WERI-Rb-1 (cell line): ENCODE measurements at regions not wholly inside any gene's neighbourhood (a gene's known extent, or its start where the extent isn't known, plus 50 kb on each side); places are given as distances from the start of the nearest gene placed in this dataset.

Source experiments
- DNase-seq: peaks from one replicate; pipeline ENCODE4 v3.0.0-alpha.2; 2020
- H3K27ac ChIP-seq: fragments of 250-450 bp; sonication (Bioruptor Pico); 2 replicates; pipeline ENCODE4 v1.5.1; 2020; ENCODE audit warnings: mild to moderate bottlenecking, moderate library complexity
- H3K27me3 ChIP-seq: fragments of 250-450 bp; sonication (Bioruptor Pico); 2 replicates; pipeline ENCODE4 v1.5.1; 2021; ENCODE audit warnings: mild to moderate bottlenecking, low read depth, moderate library complexity; ENCODE audit not compliant: insufficient read depth, severe bottlenecking
- H3K36me3 ChIP-seq: fragments of 250-450 bp; sonication (Bioruptor Pico); 2 replicates; pipeline ENCODE4 v1.5.1; 2020; ENCODE audit warnings: mild to moderate bottlenecking, moderate library complexity
- H3K4me3 ChIP-seq: 2 replicates; pipeline ENCODE4 v1.5.1; 2011; ENCODE audit warnings: low read depth, mild to moderate bottlenecking, control low read depth, low read length
- H3K9me3 ChIP-seq: fragments of 250-450 bp; sonication (Bioruptor Pico); 2 replicates; pipeline ENCODE4 v1.5.1; 2021; ENCODE audit warnings: mild to moderate bottlenecking, moderate library complexity; ENCODE audit not compliant: severe bottlenecking
- CTCF ChIP-seq: IDR thresholded peaks from 2 replicates; pipeline ENCODE4 v1.5.1; 2011; ENCODE audit warnings: low read depth, mild to moderate bottlenecking, control low read depth, inconsistent platforms, low read length

DNA sequence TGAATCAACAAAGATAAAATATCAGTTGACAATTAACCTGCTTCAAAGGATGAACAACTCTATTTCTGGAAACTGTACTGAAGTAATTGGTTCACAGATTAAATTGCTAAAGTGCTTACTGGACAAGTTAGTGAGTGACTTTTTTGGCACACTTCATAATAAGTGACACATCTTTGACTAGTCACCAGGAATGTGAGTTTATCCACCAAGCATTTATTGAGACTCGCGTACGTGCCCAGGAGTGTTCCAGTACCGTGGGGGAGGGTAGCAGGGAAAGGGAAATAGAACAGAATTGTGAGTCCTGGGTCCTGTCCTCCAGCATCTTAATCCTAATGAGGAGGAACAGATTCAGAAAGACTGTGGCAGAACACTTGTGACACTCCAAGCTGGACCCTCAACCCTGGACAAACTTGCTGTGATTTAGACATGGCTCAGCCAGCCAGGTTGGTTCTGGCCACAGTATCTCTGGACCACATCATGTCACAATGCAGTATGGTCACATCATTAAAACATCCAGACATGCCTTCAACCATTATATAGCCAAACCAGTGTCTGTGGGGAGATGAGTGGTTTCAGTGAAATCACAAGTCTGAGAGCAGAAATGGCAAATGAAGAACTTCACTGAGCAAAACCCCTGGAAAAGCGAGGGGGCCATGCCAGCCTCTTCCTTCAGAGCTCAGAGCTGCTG is 623.1 kb downstream of the BNC2 start:
- Histone ChIP-seq H3K27me3 (no peaks in the 10 kb centered on the region), H3K9me3 (no peaks in the 10 kb centered on the region), H3K27ac (no peak overlapping the region), H3K36me3 (no peaks in the 10 kb centered on the region), H3K4me3 (no peak overlapping the region)
- no peak for DNase-seq
- no peak for TF ChIP-seq CTCF

DNA sequence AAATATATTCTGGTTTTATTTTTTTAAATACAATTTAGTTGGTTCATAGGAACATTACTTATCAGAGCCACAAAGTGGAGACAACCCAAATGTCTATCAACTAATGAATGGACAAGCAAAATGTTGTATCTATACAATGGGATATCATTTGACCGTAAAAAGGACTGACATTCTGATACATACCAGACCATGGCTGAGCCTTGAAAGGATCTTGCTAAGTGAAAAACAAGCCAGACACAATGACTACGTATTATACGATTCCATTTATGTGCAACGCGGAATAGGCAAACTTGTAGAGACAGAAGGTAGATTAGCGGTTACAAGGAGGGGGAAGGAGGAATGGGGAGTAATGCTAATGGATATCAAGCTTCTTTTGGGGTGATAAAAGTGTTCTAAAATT is 621.6 kb downstream of the BNC2 start:
- no peak for DNase-seq
- H3K27ac ChIP-seq = no peak overlapping the region
- no peaks in the 10 kb centered on the region for H3K9me3 ChIP-seq
- H3K36me3 ChIP-seq = no peaks in the 10 kb centered on the region
- H3K4me3 ChIP-seq = no peak overlapping the region
- no peak for TF ChIP-seq CTCF
- no peaks in the 10 kb centered on the region for H3K27me3 ChIP-seq

GRCh38 chr9:16252616-16253015 is 617.9 kb downstream of the BNC2 start:
- no peaks in the 10 kb centered on the region for H3K36me3 ChIP-seq
- no peak for DNase-seq
- no peak overlapping the region for H3K4me3 ChIP-seq
- no peak for TF ChIP-seq CTCF
- H3K27me3 ChIP-seq = no peaks in the 10 kb centered on the region
- no peak overlapping the region for H3K27ac ChIP-seq
- no peaks in the 10 kb centered on the region for H3K9me3 ChIP-seq

DNA sequence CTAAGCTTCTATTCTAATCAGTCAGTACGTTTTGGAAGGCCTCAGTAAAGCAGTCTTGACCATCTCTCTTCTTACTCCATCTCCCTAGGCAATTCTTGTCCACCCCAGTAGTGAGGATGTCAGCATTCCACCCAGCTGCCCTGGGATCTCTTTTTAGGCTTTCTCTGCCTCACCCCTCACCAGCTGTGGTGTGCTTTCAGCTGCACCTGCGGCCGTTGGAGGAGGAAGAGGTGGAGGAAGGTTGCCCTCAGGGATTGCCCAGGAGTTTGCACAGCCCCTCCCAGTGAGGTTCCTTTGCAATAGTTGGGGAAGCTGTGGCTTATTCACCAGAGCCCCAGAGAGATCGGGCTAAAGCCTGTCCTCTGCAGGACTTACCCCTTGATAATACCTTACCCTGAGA is 615.8 kb downstream of the BNC2 start:
- peak; percentile 27 for DNase-seq
- H3K36me3 ChIP-seq = no peaks in the 10 kb centered on the region
- no peaks in the 10 kb centered on the region for H3K9me3 ChIP-seq
- H3K27ac ChIP-seq = no peak overlapping the region
- TF ChIP-seq CTCF = no peak
- H3K4me3 ChIP-seq = no peak overlapping the region
- no peaks in the 10 kb centered on the region for H3K27me3 ChIP-seq

- Histone ChIP-seq H3K27me3 (no peaks in the 10 kb centered on the region), H3K36me3 (no peaks in the 10 kb centered on the region), H3K27ac (no peak overlapping the region), H3K4me3 (no peak overlapping the region), H3K9me3 (no peaks in the 10 kb centered on the region)
- no peak for DNase-seq
- no peak for TF ChIP-seq CTCF
Measured at GRCh38 chr9:16255217-16255616, 615.3 kb downstream of the BNC2 start.

GRCh38 chr9:16257604-16258003 is 612.9 kb downstream of the BNC2 start:
- no peak for DNase-seq
- Histone ChIP-seq H3K36me3 (no peaks in the 10 kb centered on the region), H3K27ac (no peak overlapping the region), H3K27me3 (no peaks in the 10 kb centered on the region), H3K4me3 (no peak overlapping the region), H3K9me3 (no peaks in the 10 kb centered on the region)
- TF ChIP-seq CTCF = peak; percentile 43
